Keratinocyte (primary cell): ENCODE measurements at regions not wholly inside any gene's neighbourhood (a gene's known extent, or its start where the extent isn't known, plus 50 kb on each side); places are given as distances from the start of the nearest gene placed in this dataset.

ENCODE experiments used
- DNase-seq: peaks from one replicate; pipeline ENCODE4 v3.0.0-alpha.2; 2011; ENCODE audit warnings: low read depth, missing footprints, low spot score
- FAIRE-seq: peaks from 2 replicates; lab custom pipeline; 2011; peaks lifted over from hg19 to GRCh38; lab: Jason Lieb, UNC
- H2AFZ ChIP-seq: 2 replicates; pipeline ENCODE4 v1.6.0; 2012; ENCODE audit warnings: low read length, control low read depth, inconsistent platforms; ENCODE audit not compliant: control insufficient read depth
- H3K27ac ChIP-seq: 2 replicates; pipeline ENCODE4 v1.5.1; 2011; ENCODE audit warnings: low read length; ENCODE audit not compliant: control insufficient read depth, insufficient read depth
- H3K27me3 ChIP-seq: 3 replicates; pipeline ENCODE4 v1.6.0; 2011; ENCODE audit warnings: low read length; ENCODE audit not compliant: control insufficient read depth, insufficient read depth; ENCODE audit errors: extremely low read depth
- H3K36me3 ChIP-seq, 2 experiments: 2 replicates in 1 of 2; 3 replicates in 1 of 2; pipeline ENCODE4 v1.5.1; 2011; ENCODE audit warnings: low read length in 2 of 2, mild to moderate bottlenecking in 1 of 2; ENCODE audit not compliant: control insufficient read depth in 2 of 2, insufficient read depth in 2 of 2; ENCODE audit errors: extremely low read depth in 1 of 2
- H3K4me1 ChIP-seq: 3 replicates; pipeline ENCODE4 v1.5.1; 2011; ENCODE audit warnings: low read length; ENCODE audit not compliant: control insufficient read depth, insufficient read depth; ENCODE audit errors: extremely low read depth
- H3K4me2 ChIP-seq: 3 replicates; pipeline ENCODE4 v1.6.0; 2011; ENCODE audit warnings: low read depth, low read length; ENCODE audit not compliant: control insufficient read depth, insufficient read depth; ENCODE audit errors: extremely low read depth
- H3K4me3 ChIP-seq, 3 experiments: fragments of 200-600 bp in 1 of 3; sonication (generic) in 1 of 3; 2 replicates in 2 of 3; 3 replicates in 1 of 3; pipeline ENCODE4 v1.5.1; 2011 to 2016; ENCODE audit warnings: low read length in 3 of 3, mild to moderate bottlenecking in 3 of 3, control low read depth in 2 of 3, inconsistent platforms in 1 of 3, low read depth in 1 of 3, mixed read lengths in 1 of 3, mixed run types in 1 of 3, moderate library complexity in 1 of 3; ENCODE audit not compliant: control insufficient read depth in 2 of 3, insufficient read depth in 2 of 3; ENCODE audit errors: extremely low read depth in 1 of 3
- H3K79me2 ChIP-seq: 2 replicates; pipeline ENCODE4 v1.6.0; 2012; ENCODE audit warnings: low read length; ENCODE audit not compliant: control insufficient read depth, insufficient read depth
- H3K9ac ChIP-seq: 3 replicates; pipeline ENCODE4 v1.6.0; 2011; ENCODE audit warnings: low read length; ENCODE audit not compliant: control insufficient read depth, insufficient read depth; ENCODE audit errors: extremely low read depth
- H3K9me1 ChIP-seq: 3 replicates; pipeline ENCODE4 v1.6.0; 2011; ENCODE audit warnings: low read length; ENCODE audit not compliant: control insufficient read depth, insufficient read depth; ENCODE audit errors: extremely low read depth
- H3K9me3 ChIP-seq: 2 replicates; pipeline ENCODE4 v1.5.1; 2012; ENCODE audit warnings: low read depth, low read length; ENCODE audit not compliant: control insufficient read depth
- H4K20me1 ChIP-seq: 3 replicates; pipeline ENCODE4 v1.6.0; 2011; ENCODE audit warnings: low read length; ENCODE audit not compliant: control insufficient read depth, insufficient read depth; ENCODE audit errors: extremely low read depth
- EZH2 ChIP-seq: IDR thresholded peaks from one replicate; pipeline ENCODE4 v1.6.1; 2012; ENCODE audit warnings: inconsistent platforms, mild to moderate bottlenecking, low read length, moderate library complexity
- dilution Hi-C: fragments of 300-500 bp; cut with MboI; formaldehyde crosslinking; loops from one replicate; pipeline ENCODE4 v1.7.0; 2020; ENCODE audit warnings: low sequenced_read_pairs; ENCODE audit not compliant: extremely low pct_ligation_motif_present
- TF ChIP-seq, protein P1 (sequence below), 3 experiments: IDR thresholded peaks in 1 of 3; conservative IDR thresholded peaks in 1 of 3; optimal IDR thresholded peaks in 1 of 3; 2 replicates in 2 of 3; 3 replicates in 1 of 3; pipeline versions ENCODE3 to v1.5.1; 2011; ENCODE audit warnings: low read length in 3 of 3, mild to moderate bottlenecking in 3 of 3, moderate library complexity in 2 of 3, control low read depth in 1 of 3, inconsistent platforms in 1 of 3; ENCODE audit not compliant: insufficient read depth in 2 of 3; ENCODE audit errors: extremely low read depth in 1 of 3

DNA sequence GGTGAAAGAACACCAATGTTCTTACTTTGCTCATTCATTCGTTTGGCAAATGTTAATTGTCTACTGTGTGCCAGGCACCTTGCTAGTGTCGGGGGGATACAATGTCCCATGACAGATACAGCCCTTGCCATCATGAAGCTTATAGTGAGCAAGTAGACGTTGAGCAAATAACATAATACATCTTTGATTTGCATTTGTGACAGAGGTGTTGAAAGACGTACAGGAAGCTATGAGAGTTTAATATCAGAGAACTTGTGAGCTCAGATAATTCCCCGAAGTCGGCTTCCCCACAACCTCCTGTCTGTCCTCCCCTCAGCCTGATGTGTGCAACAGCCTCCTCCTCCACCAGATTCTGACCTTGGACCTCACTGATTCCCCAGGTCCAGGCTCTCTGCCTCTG lies 138.0 kb upstream of the SDK2 start:
- H3K36me3 ChIP-seq: no peaks in the 10 kb centered on the region
- no peak overlapping the region for H3K4me2 ChIP-seq
- H3K9me1 ChIP-seq: no peaks in the 10 kb centered on the region
- peaks cover 17% of the 10 kb centered on the region for H3K27me3 ChIP-seq
- TF ChIP-seq, protein P1, sequence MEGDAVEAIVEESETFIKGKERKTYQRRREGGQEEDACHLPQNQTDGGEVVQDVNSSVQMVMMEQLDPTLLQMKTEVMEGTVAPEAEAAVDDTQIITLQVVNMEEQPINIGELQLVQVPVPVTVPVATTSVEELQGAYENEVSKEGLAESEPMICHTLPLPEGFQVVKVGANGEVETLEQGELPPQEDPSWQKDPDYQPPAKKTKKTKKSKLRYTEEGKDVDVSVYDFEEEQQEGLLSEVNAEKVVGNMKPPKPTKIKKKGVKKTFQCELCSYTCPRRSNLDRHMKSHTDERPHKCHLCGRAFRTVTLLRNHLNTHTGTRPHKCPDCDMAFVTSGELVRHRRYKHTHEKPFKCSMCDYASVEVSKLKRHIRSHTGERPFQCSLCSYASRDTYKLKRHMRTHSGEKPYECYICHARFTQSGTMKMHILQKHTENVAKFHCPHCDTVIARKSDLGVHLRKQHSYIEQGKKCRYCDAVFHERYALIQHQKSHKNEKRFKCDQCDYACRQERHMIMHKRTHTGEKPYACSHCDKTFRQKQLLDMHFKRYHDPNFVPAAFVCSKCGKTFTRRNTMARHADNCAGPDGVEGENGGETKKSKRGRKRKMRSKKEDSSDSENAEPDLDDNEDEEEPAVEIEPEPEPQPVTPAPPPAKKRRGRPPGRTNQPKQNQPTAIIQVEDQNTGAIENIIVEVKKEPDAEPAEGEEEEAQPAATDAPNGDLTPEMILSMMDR (optimal IDR thresholded peaks at IDR 0.05 in 1 of 3, IDR thresholded peaks at IDR 0.05 in 1 of 3, conservative IDR thresholded peaks at IDR 0.05 in 1 of 3; ENCODE audit: extremely low read depth in 1 of 3, insufficient read depth in 2 of 3, low read length in 3 of 3): no peak
- TF ChIP-seq EZH2: no peak
- no peak overlapping the region for H3K4me3 ChIP-seq
- no peak for DNase-seq
- no peak overlapping the region for H3K27ac ChIP-seq
- H3K4me1 ChIP-seq: no peaks in the 10 kb centered on the region
- H3K9me3 ChIP-seq: no peaks in the 10 kb centered on the region
- FAIRE-seq: no peak
- dilution Hi-C loops: no loop called here
- no peak overlapping the region for H2AFZ ChIP-seq
- no peaks in the 10 kb centered on the region for H4K20me1 ChIP-seq
- H3K79me2 ChIP-seq: no peaks in the 10 kb centered on the region
- H3K9ac ChIP-seq: no peak overlapping the region

DNA sequence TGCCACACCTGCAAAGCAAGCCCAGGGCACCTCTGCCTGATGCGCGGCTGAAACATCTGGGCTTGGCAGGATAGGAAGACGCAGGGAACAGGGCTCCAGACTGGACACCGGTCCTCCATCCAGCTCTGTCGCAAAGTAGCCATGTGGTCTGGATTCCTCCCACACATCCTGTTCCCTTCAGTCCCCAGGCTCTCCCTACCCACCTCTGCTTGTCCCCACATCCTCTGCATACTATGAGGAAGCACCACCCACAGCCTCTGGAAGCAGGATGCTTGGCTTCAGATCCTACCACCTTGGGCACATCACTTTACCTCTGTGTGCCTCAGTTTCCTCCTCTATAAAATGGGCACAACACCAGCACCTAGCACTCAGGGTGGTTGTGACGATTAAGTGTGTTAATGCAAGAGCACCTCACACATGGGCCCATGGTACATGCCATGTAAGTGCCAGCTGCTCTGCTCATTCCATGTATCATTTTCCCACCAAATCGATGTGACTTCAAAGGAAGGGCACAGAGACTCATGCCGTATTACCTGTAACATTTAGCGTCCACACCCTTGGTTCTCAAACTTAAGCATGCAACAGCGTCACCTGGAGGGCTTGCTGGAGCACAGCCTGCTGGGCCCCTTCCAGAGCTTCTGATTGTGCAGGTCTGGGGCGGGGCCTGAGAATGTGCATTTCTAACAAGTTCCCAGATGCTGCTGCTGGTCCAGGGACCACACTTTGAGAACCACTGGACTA lies 138.6 kb upstream of the SDK2 start:
- H4K20me1 ChIP-seq: no peaks in the 10 kb centered on the region
- H3K9me3 ChIP-seq: no peaks in the 10 kb centered on the region
- dilution Hi-C loops: no loop called here
- no peaks in the 10 kb centered on the region for H3K9me1 ChIP-seq
- no peak overlapping the region for H3K27ac ChIP-seq
- H3K4me3 ChIP-seq: no peak overlapping the region
- no peak for DNase-seq
- H3K4me1 ChIP-seq: no peaks in the 10 kb centered on the region
- H2AFZ ChIP-seq: no peak overlapping the region
- no peak overlapping the region for H3K4me2 ChIP-seq
- TF ChIP-seq EZH2: no peak
- TF ChIP-seq, protein P1 (optimal IDR thresholded peaks at IDR 0.05 in 1 of 3, IDR thresholded peaks at IDR 0.05 in 1 of 3, conservative IDR thresholded peaks at IDR 0.05 in 1 of 3; ENCODE audit: extremely low read depth in 1 of 3, insufficient read depth in 2 of 3, low read length in 3 of 3): peak; percentile 19 to 59 (median 42)
- no peak for FAIRE-seq
- no peak overlapping the region for H3K9ac ChIP-seq
- H3K27me3 ChIP-seq: peaks cover 17% of the 10 kb centered on the region
- H3K36me3 ChIP-seq: no peaks in the 10 kb centered on the region
- H3K79me2 ChIP-seq: no peaks in the 10 kb centered on the region
